ENCODE measurements at regions not wholly inside any gene's neighbourhood (a gene's known extent, or its start where the extent isn't known, plus 50 kb on each side); places are given as distances from the start of the nearest gene placed in this dataset.
"Not testable (repeated sequence)": the region's sequence is repeated elsewhere in the genome, so short reads cannot be mapped to it uniquely, and the experiment has no call there.

DNA sequence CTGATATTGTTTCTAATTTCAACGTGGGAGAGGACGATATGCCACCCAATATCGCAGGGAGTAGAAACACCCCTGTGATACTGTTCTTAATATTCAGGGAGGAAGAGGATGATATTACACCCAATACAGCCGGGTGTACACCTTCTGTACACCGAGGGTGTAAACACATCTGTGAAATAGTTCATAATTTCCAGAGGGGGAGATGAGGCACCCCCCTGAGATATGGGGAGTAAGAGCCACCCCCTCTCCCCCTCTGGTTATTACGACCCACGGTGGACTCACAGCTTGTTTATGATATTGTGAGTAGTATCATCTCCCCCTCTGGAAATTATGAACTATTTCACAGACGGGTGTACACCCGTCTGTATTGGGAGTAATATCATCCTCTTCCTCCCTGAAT, 403.9 kb upstream of the TMEFF2 start:
- TF ChIP-seq, protein P1, sequence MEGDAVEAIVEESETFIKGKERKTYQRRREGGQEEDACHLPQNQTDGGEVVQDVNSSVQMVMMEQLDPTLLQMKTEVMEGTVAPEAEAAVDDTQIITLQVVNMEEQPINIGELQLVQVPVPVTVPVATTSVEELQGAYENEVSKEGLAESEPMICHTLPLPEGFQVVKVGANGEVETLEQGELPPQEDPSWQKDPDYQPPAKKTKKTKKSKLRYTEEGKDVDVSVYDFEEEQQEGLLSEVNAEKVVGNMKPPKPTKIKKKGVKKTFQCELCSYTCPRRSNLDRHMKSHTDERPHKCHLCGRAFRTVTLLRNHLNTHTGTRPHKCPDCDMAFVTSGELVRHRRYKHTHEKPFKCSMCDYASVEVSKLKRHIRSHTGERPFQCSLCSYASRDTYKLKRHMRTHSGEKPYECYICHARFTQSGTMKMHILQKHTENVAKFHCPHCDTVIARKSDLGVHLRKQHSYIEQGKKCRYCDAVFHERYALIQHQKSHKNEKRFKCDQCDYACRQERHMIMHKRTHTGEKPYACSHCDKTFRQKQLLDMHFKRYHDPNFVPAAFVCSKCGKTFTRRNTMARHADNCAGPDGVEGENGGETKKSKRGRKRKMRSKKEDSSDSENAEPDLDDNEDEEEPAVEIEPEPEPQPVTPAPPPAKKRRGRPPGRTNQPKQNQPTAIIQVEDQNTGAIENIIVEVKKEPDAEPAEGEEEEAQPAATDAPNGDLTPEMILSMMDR (conservative IDR thresholded peaks at IDR 0.05; ENCODE audit: low read length): not testable (repeated sequence)
- TF ChIP-seq EZH2phosphoT487 (IDR thresholded peaks at IDR 0.05; ENCODE audit: borderline replicate concordance): not testable (repeated sequence)
